Coronary artery (tissue), 2 donors: ENCODE measurements at regions not wholly inside any gene's neighbourhood (a gene's known extent, or its start where the extent isn't known, plus 50 kb on each side); places are given as distances from the start of the nearest gene placed in this dataset.

Source experiments
- DNase-seq: peaks from one replicate; pipeline ENCODE4 v3.0.0-alpha.2; 2017; ENCODE audit warnings: low spot score
- H3K27ac ChIP-seq, 2 donors: fragments of 200-600 bp; sonication (generic); one replicate each; pipeline ENCODE4 v1.5.1; 2016 to 2019
- H3K4me3 ChIP-seq: fragments of 200-600 bp; sonication (generic); 2 replicates; pipeline ENCODE4 v1.5.1; 2016; ENCODE audit warnings: mild to moderate bottlenecking, moderate library complexity
- TF ChIP-seq, protein P1 (sequence below): fragments of 200-600 bp; sonication (generic); IDR thresholded peaks from one replicate; pipeline ENCODE4 v1.5.1; 2019; ENCODE audit warnings: antibody characterized with exemption

DNA sequence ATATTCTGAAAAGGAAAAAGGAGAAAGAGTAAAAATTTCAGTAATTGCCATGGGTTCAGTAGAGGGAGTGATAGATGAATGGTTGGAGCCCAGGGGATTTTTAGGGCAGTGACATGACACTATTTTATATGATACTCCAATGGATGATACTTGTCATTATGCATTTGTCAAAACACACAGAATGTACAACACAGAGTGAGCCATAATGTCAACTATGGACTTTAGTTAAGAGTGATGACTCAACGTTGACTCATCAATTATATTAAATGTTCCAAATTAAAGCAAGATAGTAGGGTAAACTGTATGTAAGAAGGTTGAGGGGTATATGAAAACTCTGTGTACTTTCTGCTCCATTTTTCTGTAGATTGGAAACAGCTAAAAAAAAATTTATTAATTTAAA lies 586.4 kb downstream of the TAF11L14 start:
- no peak for DNase-seq
- no peak overlapping the region for H3K4me3 ChIP-seq
- TF ChIP-seq, protein P1, sequence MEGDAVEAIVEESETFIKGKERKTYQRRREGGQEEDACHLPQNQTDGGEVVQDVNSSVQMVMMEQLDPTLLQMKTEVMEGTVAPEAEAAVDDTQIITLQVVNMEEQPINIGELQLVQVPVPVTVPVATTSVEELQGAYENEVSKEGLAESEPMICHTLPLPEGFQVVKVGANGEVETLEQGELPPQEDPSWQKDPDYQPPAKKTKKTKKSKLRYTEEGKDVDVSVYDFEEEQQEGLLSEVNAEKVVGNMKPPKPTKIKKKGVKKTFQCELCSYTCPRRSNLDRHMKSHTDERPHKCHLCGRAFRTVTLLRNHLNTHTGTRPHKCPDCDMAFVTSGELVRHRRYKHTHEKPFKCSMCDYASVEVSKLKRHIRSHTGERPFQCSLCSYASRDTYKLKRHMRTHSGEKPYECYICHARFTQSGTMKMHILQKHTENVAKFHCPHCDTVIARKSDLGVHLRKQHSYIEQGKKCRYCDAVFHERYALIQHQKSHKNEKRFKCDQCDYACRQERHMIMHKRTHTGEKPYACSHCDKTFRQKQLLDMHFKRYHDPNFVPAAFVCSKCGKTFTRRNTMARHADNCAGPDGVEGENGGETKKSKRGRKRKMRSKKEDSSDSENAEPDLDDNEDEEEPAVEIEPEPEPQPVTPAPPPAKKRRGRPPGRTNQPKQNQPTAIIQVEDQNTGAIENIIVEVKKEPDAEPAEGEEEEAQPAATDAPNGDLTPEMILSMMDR: no peak
- H3K27ac ChIP-seq: no peak overlapping the region

DNA sequence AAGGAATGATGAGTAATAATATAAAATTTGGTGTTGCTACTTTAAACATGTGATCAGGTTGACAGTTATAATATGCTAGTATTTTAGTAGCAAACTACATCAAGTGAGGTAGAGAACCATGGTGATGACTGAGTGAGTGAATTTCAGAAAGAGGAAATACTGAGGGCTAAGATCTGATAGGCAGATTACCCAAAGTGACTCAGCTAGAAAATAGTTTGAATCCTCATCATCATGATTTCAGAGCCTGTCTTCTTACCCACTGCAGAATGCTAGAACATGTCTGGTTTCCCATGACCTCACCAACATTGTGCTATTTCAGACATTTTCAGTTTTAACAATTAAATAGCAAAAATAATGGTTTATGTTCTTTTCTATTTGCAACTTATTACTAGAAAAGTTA lies 602.1 kb downstream of the TAF11L14 start:
- TF ChIP-seq, protein P1: no peak
- no peak for DNase-seq
- Histone ChIP-seq H3K4me3 (no peak overlapping the region), H3K27ac (no peak overlapping the region)

DNA sequence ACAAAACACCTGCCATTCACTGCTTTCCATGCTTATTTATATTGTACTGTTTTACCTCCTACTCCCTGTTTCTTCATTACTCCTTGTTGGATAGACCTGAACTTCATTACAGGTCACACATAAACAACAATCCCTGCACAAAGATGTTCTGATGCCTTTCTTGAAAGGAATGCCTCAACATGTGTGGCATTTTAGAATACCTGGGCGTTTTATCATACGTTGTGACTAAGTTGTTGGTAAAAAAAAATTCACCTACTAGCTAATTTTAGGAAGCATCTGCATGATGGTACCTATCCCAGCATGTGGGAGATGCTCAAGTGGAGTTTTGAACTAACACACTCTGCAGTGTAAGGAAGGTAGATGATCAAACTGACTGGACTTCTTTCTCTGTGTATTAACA lies 604.1 kb downstream of the TAF11L14 start:
- Histone ChIP-seq H3K4me3 (no peak overlapping the region), H3K27ac (no peak overlapping the region)
- TF ChIP-seq, protein P1: no peak
- DNase-seq: no peak

DNA sequence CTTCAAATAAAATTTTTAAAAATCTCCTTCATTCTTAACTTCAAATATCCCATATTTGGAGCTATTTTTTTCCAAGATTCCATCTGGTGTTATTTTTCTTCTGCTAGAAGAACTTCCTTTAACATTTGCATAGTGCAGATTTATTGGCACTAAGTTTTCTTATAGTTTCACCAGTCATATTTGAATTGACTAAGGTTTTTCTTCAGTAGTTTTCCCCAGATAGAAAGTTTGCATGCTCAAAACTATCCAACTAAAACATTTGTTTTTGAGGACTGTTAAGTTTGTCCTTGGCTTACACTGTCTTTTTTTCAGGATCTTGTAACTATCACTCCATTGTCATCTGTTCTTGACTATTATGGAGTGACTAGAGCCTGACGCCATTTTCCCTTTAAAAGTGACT lies 606.7 kb downstream of the TAF11L14 start:
- Histone ChIP-seq H3K27ac (no peak overlapping the region), H3K4me3 (no peak overlapping the region)
- TF ChIP-seq, protein P1: no peak
- no peak for DNase-seq

DNA sequence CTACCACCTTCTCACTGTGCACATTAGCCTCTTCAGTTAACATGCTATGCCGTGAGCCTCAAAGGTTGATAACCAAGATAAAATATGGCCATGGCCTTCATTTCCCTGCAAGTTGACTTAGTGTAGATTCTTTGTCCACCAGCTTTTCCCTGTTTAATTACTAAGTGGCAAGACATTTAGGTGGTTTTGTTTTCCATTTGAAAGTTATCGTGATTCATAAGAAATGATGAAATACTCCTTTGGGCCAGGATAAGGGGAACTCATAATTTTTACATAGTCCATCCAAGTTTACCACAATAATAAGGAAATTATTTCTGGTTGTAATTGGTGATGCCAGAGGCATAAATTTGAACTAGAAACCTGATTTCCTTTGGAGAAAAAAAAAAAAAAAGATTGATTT lies 609.6 kb downstream of the TAF11L14 start:
- Histone ChIP-seq H3K4me3 (no peak overlapping the region), H3K27ac (no peak overlapping the region)
- DNase-seq: no peak
- TF ChIP-seq, protein P1: no peak

DNA sequence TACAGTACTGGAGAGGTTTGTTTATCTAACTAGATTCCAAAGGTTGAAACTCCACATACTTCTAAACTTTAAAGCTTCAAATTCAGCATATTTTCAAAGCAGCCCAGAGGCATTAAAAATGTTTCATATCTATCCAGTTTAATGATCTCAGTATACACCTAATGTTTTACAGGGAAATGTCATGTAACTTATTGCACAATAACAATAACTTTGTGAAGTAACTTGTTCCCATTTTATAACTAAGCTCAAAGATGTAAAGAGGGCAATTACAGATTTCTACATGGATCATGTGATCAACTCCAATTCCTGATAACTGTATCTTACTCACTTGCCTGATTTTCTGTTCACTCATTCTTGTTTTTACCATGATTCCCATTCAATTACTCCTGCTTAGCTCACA lies 610.0 kb downstream of the TAF11L14 start:
- TF ChIP-seq, protein P1: no peak
- Histone ChIP-seq H3K4me3 (no peak overlapping the region), H3K27ac (no peak overlapping the region)
- DNase-seq: no peak

DNA sequence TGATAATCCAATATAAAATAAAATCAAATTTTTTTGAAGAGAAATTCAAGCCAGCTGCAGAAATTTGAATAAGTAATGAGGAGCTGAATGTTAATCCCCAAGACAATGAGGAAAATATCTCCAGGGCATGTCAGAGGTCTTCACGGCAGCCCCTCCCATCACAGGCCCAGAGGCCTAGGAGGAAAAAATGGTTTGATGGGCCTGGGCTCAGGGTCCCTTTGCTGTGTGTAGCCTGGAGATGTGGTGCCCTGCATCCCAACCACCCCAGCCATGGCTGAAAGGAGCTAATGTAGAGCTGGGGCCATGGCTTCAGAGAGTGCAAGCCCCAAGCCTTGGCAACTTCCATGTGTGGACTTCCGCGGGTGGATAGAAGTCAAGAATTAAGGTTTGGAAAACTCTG lies 618.3 kb downstream of the TAF11L14 start:
- TF ChIP-seq, protein P1: no peak
- no peak for DNase-seq
- H3K27ac ChIP-seq: no peak overlapping the region
- no peak overlapping the region for H3K4me3 ChIP-seq
